NB4 (cell line): ENCODE measurements at regions not wholly inside any gene's neighbourhood (a gene's known extent, or its start where the extent isn't known, plus 50 kb on each side); places are given as distances from the start of the nearest gene placed in this dataset.

Source experiments
- DNase-seq: peaks from one replicate; pipeline ENCODE4 v3.0.0; 2010; ENCODE audit warnings: low read depth
- H3K4me3 ChIP-seq: one replicate; pipeline ENCODE4 v1.5.1; 2011; ENCODE audit warnings: mild to moderate bottlenecking, low read depth, low read length, moderate library complexity
- CTCF ChIP-seq: IDR thresholded peaks from one replicate; pipeline ENCODE4 v1.5.1; 2012; ENCODE audit warnings: low read depth, low read length
- MYC ChIP-seq: IDR thresholded peaks from 2 replicates; pipeline ENCODE4 v1.6.1; 2011; ENCODE audit warnings: low read depth, low read length
- POLR2A ChIP-seq: IDR thresholded peaks from 2 replicates; pipeline ENCODE4 v1.6.1; 2011; ENCODE audit warnings: mild to moderate bottlenecking; ENCODE audit not compliant: insufficient read length; ENCODE audit errors: extremely low read depth
- TF ChIP-seq, protein P1 (sequence below): IDR thresholded peaks from 2 replicates; pipeline ENCODE4 v1.6.1; 2011; ENCODE audit warnings: low read depth, low read length

DNA sequence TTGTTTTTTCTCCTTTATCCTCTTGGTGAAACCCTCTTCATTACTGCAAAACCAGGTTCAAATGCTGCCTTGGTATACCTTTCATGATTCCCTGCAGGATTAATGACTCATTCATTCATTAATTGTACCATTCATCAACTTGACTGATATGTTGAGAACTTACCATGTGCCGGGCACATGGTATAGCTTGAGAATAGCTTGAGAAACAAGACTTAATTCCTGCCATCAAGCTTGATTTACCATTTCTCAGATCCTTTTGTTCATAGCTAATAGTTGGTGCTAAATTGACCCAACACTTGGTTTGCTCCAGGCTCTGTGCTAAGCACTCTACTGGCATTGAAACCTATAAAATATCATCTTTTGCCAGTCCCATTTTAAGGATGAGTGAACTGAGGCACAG lies 165.7 kb downstream of the YIPF5 start:
- H3K4me3 ChIP-seq = no peak overlapping the region
- no peak for DNase-seq
- TF ChIP-seq, protein P1, sequence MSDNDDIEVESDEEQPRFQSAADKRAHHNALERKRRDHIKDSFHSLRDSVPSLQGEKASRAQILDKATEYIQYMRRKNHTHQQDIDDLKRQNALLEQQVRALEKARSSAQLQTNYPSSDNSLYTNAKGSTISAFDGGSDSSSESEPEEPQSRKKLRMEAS = no peak
- TF ChIP-seq POLR2A = no peak
- TF ChIP-seq CTCF = no peak
- TF ChIP-seq MYC = no peak

- no peak for DNase-seq
- TF ChIP-seq CTCF (no peak), MYC (no peak), POLR2A (no peak)
- TF ChIP-seq, protein P1 = no peak
- no peak overlapping the region for H3K4me3 ChIP-seq
Observed at GRCh38 chr5:144009116-144009515, 161.3 kb downstream of the YIPF5 start.

DNA sequence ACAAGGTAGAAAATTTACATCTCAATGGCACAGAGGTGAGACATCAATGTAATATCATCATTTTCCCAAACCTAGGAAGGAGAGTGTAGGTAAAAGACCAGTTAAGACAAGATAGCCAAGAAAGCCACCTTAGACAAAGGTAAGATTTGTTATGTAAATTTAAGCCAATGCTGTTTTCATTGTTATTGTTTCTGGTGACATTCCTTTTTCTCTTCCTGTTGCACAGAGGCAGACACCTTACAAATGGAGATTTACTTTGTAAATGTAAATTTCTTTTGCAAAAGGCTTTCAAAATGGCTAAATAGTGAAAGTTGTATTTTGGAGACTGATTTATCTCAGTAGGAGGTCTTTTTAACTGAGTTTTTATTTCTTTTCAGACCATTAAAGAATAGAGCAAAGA lies 159.1 kb downstream of the YIPF5 start:
- TF ChIP-seq CTCF = no peak
- no peak for TF ChIP-seq POLR2A
- TF ChIP-seq, protein P1 = no peak
- TF ChIP-seq MYC = no peak
- H3K4me3 ChIP-seq = no peak overlapping the region
- no peak for DNase-seq

DNA sequence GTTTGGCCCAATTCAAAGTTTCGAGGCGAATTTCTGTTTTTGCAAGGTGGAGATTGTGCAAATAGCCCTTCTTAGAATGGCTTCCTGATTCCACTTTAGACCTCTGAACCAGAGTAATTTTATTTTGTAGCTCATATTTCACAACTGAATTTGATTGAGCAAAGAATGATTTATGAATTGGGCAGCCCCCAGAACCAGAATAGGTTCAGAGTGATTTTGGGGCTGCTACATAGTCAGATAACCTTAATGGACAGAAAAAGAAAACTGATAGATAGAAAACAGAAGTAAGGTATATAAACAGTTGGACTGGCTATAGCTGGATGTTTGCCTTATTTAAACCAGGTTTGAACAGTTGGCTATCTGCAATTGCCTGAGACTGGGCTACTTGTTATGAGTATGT lies 156.6 kb downstream of the YIPF5 start:
- H3K4me3 ChIP-seq = no peak overlapping the region
- no peak for DNase-seq
- TF ChIP-seq CTCF = no peak
- TF ChIP-seq, protein P1 = no peak
- no peak for TF ChIP-seq MYC
- no peak for TF ChIP-seq POLR2A

- H3K4me3 ChIP-seq = no peak overlapping the region
- TF ChIP-seq, protein P1 = no peak
- TF ChIP-seq CTCF (no peak), MYC (no peak)
- no peak for DNase-seq
Observed at GRCh38 chr5:144015961-144016360, 154.5 kb downstream of the YIPF5 start.

- TF ChIP-seq POLR2A (no peak), CTCF (no peak), MYC (no peak)
- TF ChIP-seq, protein P1 = no peak
- DNase-seq = no peak
- H3K4me3 ChIP-seq = no peak overlapping the region
Observed at GRCh38 chr5:144017119-144017518, 153.3 kb downstream of the YIPF5 start.
